ENCODE measurements at regions not wholly inside any gene's neighbourhood (a gene's known extent, or its start where the extent isn't known, plus 50 kb on each side); places are given as distances from the start of the nearest gene placed in this dataset.
"Not testable (repeated sequence)": the region's sequence is repeated elsewhere in the genome, so short reads cannot be mapped to it uniquely, and the experiment has no call there.

DNA sequence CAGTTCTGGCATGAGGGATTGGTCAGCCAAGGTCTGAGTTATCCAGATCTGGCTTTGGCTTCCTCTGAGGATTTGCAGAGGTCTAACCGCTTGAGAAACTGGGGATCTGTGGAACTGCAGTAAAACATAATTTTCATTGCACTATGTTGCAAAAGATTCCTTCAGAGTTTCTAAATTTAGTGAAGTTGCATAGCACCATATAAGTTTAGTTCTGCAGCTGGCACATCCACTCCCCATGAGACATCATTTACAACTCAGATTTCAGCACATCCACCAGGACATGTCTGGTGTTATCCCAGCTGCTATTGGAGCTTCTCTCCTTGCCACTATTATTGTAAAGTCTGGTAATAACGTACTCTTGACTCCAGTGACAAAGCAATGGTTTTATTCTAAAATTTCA lies 181.5 kb downstream of the CWF19L2 start:
- no peak for DNase-seq (ENCODE audit: low spot score)

DNA sequence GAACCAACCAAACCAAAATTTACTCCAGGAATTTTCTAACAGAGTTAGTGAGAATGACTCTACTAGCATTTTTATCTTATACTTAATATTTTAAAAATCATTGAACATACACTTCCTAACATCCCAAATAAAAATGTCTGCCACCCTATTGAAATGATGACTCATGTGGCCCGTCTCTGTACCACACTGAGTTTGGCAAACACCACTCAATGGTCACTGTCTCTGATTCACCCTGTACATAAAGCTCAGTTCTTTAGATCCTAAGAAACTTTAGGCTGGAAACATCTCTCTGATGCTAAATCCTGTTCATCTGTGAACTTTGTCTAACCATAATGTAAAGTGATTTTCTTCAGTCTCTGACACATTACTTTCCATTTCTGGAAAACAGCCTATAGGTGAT lies 182.0 kb downstream of the CWF19L2 start:
- DNase-seq (ENCODE audit: low spot score) = no peak

DNA sequence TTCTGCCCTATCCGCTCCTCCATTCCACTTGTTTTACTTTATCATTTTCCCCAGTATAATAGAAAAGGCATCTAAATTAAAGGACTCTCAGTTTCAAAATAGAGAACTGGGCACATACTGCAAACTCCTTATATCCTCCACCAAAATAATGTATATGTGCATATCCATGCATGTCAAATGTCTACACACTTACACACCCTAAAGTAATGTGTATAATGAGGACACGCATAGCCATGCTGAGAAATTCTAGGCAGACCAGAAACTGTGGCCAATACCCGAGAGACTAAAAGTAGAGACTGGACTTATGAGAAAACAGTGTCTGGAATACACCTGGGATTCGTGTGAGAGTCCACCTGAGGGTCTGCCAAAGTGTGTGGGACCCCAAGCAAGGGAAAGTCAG lies 183.5 kb downstream of the CWF19L2 start:
- no peak for DNase-seq (ENCODE audit: low spot score)

DNA sequence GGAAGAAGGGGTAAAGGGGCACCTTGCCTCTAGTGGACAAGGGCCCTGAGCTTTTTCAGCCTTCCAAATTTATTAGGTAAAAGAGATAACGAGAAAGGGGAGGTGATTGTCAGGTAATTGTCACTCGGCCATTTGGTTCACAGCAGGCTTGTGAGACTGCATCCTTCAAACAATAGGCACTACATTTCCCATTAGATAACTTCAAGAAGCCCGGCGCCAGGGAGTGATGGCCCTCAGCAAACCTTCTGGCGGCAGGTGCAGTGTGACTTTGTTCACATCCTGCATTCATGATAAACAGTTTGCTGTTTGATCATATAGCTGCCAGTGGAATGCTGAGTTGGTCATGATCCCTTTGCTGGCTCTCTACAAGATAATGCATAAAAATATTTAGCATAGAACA lies 185.1 kb downstream of the CWF19L2 start:
- DNase-seq (ENCODE audit: low spot score) = no peak

DNA sequence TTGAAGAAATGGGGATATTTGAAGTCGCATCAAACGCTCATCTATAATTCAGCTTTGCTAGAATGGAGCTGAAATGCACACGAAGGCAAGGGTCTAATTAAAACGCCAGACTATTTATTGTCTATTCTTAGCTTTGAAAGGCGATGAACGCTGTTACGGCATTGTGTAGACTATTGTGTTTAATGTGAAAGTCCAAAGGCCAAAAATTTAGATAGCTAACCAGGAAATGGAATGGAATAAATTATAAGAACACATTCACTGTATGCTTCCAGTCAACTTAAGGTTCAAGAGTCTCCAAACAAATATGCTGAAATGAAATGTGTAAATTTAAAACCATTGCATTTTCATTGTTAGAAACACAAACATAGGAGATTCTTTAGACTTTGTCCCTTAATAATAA lies 186.2 kb downstream of the CWF19L2 start:
- no peak for DNase-seq (ENCODE audit: low spot score)

DNA sequence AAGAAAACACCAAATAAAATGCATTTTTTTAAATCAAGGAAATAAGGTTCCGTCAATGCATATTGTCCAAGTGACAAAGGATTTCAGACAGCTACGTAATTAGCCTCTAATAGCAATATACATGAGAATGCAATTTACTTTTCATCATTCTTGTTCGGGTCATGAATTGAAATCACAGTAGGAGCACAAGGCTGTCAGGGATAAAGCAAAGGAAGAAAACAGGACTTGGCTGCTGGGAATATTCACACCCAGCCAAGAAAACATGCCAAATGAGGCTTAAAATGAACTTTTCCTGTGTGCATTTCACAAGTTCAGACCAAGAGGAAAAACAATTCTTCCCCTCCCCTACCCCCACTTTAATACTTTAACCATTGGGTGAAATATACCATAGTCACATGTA lies 188.6 kb downstream of the CWF19L2 start:
- DNase-seq (ENCODE audit: low spot score) = no peak

DNA sequence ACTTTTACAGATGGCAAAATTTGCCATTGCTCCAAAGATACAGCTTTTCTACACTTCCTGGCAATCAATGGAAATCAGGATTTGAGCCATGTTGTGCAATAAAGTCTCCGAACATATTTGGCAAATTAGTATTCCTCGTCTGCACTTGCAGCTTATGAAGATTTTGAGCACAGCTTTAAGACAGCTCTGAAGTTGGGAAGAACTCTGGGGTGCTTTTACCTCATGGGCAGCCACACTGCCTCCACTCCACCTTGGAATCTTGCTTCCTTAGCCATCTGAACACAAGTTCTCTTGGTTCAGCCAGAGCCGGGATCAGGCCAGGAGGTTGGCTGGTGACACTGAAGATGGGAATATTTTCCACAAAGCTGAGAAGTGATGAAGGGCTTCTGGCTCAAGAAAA lies 191.2 kb downstream of the CWF19L2 start:
- no peak for DNase-seq (ENCODE audit: low spot score)

DNA sequence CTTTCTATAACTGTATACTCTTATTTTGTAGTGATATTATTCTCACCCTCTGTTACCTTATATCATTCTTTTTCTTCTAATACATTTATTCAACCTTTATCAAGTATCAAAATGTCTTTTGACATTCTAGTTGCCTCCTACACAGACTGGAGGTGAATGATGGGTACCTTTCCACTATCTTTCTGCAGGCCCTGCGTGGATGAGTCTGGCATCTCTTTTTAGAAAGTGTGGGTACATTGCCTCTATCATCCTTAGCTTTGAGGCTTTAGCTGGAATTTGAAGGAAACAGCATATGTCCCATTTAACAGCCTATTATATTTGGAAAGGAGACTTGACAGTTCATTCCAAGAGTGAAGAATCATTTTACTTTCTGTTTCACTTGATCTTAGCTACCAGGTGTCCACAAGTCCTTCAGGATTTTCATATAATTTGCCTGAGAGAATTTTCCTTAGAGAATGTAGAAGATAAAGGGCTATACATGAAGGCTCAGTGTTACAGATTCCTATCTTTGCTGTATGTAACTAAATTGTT lies 192.0 kb downstream of the CWF19L2 start:
- no peak for DNase-seq (ENCODE audit: low spot score)

DNA sequence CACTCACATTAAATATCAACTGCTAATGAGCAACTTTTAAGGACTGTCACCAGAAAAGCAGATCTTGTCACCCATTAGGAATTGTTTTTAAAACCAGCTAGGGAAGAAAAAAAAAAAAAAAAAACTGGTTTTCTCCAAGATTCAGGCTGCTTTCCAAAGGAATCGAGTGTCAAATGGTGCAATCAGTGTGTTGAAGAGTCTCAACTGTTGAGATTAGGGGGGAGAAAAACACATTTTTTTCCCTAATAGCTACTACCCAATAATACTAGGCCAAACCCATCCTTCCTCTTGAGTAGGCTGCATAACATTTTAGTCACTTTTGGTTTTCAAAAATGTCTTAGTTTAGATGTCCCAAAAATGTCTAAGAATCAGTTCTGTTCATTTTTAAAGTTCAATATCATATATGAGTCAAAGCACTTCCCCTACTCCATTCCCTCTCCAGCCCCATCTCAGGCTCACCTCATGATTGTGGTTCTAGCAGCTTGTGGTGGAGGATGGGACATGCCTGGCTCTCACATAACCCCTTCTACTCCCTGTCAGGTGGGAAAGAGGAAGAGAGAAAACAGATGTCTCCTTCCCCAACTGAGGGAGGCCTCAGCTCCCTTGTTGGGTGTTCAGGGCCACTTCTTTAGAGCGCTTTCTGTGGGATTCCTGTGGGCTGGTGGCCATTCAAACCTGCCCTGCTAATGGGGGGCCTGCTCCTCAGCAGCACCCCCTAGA lies 193.6 kb downstream of the CWF19L2 start:
- no peak for DNase-seq (ENCODE audit: low spot score)

DNA sequence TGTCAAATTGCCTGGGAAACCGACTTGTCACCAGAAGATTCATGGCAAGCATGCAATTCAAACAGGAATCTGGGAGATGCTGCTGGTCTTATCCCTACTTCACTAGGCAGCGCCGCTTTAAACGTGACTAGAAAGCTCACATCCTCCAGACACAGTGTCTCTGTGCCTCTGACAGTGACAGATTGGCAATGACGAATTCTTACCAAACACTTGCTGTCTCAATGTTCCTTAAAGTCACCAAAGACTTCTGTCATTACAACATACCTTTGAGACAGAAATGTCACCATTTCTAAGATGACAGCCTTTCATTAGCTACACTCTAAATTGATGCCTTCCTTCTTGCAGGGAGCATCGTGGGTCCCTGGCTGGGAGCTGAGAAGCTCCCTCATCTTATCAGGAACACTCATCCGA lies 197.8 kb downstream of the CWF19L2 start:
- peak; percentile 2 for DNase-seq (ENCODE audit: low spot score)

DNA sequence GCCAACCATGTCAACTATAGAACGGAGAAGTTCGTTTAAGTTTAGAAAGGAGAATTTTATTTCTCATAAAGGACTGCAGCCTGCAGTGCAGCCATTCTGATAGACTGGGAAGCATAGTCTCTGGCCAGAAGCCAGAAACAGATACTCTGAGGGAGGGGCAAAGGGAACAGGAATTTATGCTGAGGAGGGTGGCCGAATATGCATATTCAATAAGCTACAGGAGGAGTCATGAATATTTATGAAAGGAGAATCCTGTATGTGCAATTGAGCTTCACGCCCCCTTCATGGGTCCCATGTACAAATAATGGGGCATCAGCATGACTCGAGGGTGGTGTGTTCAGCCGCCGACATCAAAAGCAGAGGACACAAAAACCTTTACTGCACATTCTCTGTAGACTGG lies 199.9 kb downstream of the CWF19L2 start:
- no peak for DNase-seq (ENCODE audit: low spot score)

DNA sequence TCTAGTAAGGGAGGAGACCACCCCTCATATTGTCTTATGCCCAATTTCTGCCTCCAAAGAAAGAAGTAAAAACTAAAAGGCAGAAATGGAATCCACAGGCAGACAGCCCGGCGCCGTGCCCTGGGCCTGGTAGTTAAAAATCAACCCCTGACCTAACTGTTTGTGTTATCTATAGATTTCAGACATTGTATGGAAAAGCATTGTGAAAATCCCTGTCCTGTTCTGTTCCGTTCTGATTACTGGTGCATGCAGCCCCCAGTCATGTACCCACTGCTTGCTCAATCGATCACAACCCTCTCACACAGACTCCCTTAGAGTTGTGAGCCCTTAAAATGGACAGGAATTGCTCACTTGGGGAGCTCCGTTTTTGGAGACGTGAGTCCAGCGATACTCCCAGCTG lies 204.0 kb downstream of the CWF19L2 start:
- DNase-seq (ENCODE audit: low spot score) = not testable (repeated sequence)

DNA sequence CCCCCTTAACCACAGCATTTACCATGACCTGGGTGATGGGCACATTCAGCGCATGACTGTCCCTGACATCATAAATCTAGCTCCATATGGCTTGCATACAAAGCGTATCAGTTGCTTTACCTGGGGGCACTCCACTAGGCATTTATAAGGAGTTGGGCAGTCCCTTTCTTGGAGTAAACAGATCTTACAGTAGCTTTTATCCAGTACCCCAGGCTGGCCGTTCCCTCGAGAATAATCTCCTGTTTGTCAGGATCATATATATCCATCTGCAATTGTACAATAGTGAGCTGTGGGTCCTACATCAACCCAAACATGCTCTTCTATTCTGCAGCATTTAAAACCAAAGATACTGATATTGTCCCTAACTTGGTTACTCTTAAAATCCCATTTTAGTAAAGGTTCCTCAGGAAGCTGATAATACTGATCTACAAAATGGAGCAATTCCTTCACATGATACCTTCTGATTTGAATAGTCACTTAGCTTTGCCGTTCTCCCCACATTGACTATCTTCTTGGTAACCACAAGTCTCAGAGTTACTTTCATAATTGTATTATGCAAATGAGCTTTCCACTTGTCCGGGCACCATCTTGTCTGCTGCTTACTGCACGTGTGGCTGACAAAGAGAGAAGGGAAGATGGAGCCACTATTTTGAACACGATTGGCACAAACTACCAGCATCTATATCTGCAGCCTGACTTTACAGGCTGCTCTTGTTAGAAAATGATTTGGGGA lies 205.0 kb downstream of the CWF19L2 start:
- no peak for DNase-seq (ENCODE audit: low spot score)

DNA sequence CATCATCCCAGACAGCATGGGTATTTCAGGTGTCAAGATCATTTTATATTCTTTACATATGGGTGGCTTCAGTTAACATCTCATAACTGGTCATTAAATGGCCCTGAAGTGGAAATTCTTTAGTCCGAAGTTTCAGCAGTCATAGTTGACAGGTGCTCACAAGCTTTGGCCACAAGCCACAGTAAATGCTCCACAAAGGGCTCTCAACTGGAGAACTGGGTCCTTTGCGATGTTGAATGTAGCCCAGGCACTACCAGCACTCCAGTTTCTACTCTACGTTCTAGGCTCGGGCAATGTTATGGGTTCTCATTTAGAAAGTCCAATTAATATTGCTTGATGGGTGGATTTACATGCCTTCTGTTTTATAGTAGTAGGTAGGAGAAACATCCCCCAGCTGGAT lies 206.3 kb downstream of the CWF19L2 start:
- no peak for DNase-seq (ENCODE audit: low spot score)

DNA sequence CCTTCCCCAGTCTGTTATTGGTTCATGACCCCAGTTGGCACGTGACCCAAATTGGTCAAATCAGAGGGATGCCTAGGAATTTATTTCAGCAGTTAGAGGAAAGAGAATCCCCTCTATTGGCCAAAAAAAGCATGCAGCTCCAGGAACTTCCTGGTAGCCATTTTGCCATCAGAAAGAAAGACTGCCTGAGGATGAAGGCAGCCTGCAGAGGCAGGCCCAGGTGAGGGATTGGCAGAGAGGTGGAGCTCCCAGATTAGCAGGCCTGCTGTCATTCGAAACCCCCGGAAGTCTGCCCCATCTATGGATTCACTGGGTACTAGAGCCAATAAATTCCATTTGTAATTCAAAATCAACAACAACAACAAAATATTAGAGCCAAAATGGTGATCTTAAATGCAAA lies 207.6 kb downstream of the CWF19L2 start:
- DNase-seq (ENCODE audit: low spot score) = no peak

DNA sequence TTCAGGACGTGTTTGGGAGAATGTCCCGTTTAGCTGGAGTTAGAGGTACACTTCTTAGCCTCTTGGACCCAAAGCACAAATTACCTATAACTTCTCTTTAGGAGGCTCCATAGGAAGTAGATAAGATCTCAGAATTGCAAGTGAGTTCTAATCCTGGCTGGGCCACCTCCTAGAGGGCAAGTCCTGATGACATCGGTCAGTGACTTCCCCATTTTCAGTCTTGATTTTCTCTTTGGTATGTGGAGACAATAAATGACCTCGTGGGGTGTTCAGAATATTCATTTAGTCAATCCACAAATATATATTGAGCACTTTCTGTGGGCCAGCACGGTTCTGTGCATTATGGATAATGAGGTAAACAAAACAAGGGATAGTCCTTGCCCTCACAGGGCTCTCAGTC lies 208.6 kb downstream of the CWF19L2 start:
- no peak for DNase-seq (ENCODE audit: low spot score)

DNA sequence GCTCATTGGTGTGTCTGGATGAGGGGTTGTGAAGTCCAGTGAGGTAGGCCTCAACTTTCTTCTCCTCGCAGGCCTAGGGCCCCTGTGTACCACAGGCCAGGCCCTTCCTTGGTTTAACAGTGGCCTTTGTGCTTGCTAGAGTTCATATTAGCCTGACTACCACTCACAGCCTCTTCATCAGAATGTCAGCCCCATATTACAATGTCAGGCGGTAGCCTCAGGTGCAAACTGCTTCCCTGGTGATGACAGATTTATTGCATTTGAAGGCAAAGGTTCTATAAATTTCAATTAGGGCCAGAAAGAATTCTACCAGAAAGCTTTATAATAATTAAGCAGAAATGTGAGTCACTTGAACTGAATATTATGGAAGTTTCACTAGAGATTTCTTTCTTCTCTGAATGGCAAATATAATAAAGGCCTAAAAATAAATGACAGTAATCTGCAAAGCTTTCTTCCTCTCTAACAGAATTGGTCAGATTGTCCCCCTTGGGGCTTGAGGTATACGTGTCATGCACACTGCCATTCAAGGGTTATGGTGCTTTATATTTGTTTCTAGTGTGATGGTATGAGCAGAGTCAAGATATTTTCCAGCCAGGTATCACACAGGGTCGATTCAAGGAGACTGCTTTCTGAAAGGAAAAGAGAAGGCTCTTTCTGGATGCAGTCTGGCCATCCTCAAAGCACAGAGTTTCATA lies 210.3 kb downstream of the CWF19L2 start:
- no peak for DNase-seq (ENCODE audit: low spot score)

DNA sequence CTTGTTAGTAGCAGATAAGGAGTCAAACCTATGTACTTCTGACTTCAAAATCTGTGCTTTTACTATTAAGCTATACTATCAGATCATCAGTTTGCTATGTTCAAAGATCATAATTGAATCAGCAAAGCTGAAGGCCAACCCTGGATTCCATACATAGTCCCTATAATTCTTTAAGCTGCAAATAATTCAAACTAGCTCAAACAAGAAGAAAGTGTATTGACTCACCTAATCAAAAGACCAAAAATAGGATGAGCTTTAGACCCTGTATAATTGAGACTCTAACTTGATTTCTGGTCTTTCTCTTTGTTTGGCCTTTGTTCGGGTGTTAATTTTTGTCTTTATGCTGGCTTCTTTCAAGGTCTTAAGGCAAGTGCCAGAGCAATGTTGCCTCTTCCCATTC lies 213.7 kb downstream of the CWF19L2 start:
- DNase-seq (ENCODE audit: low spot score) = no peak

DNA sequence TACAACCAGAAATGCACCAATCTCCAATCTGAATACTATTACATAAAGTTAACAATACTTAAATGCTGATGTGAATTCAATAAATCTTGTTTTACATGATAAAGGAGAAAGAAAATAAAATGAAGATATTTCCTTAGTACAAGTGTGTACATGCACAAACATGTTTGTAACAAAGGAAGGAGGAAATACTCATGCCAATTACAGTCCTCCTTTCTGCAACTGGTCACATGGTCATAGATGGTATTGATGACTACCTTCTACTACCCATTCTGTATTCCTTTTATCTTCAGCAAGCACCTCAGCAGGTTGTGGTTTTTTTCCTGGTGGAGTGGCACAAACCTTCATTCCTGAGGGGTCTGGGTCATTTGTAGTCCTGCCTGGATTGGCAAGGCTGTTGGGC lies 214.2 kb upstream of the GUCY1A2 start:
- DNase-seq (ENCODE audit: low spot score) = no peak

DNA sequence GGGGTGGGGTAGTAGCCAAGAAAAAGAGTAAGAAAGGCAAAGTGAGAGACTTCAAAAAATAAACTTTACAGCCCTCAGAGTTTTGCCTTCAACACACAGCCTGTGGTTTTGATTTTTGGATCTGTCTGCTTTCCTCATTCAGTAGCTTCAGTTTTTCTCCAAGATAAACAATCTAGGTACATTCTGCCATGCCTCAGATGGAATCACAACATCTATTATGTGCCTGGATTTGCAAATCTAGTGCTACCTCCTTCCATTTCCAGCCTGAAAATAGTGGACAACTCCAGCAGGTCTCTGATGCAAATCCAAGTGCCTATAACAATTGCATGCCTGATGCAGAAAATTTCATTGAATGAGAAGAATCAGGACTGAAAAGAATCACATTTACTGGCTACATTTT lies 206.6 kb upstream of the GUCY1A2 start:
- no peak for DNase-seq (ENCODE audit: low spot score)

DNA sequence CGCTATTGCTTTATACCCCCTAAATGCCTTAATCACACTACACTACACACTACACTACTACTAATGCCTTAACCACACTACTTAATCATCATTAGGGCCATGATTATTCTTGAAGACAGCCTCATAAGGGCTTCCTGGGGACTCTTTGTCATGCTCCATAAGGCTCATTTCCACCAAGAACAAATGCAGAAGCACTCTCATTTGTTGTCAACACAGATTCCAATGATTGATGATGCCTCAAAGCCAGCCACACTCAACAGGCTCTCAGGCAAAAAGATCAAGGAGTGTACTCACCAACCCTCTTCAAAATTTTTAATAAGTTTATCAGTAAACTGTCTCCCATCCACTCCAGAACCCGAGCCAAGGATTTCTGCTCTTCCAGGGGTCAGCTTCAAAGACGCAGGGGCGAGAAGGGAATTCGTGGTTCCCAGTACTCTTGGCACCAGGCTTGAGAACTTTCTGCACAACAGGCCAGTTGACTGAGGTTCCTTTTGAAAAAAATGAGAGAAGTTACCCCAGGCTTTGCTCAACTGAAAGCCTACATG lies 204.7 kb upstream of the GUCY1A2 start:
- DNase-seq (ENCODE audit: low spot score) = no peak

DNA sequence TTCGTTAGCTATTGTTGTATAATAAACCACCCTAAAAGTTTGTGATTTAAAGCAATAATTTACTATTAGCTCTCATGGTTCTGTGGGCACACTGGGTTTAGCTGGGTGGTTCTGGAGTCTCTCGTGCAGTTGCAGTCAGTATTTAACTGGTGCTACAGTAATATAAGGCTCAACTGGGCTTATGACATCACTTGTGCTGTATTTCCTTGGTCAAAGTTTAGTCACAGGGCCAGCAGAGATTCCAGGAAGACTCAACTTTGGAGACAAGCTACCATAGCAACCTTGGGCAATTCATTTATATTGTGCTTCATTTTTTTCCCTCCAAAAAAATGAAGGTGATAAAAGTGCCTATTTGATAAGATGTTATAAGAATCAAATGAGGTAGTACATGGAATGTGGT lies 204.2 kb upstream of the GUCY1A2 start:
- no peak for DNase-seq (ENCODE audit: low spot score)

Data from SK-N-DZ (cell line).